AG04450 (cell line): ENCODE measurements at regions not wholly inside any gene's neighbourhood (a gene's known extent, or its start where the extent isn't known, plus 50 kb on each side); places are given as distances from the start of the nearest gene placed in this dataset.
"Not testable (repeated sequence)": the region's sequence is repeated elsewhere in the genome, so short reads cannot be mapped to it uniquely, and the experiment has no call there.

Experiments
- CTCF ChIA-PET: fragments of 300-600, 350-600 bp; formaldehyde crosslinking; extraction: SDS; loops from one replicate; lab custom pipeline; 2022; ENCODE audit warnings: antibody characterized with exemption, inconsistent platforms; lab: Charles Lee
- POLR2A ChIA-PET: fragments of 350-600 bp; formaldehyde crosslinking; extraction: SDS; loops from one replicate; lab custom pipeline; 2021; ENCODE audit warnings: antibody characterized with exemption, inconsistent platforms; lab: Yijun Ruan, JAX
- DNase-seq: peaks from one replicate; pipeline ENCODE4 v3.0.0-alpha.2; 2011; ENCODE audit warnings: low read depth, low spot score
- H3K27ac ChIP-seq: one replicate; pipeline ENCODE4 v1.5.1; 2012; ENCODE audit warnings: low read depth, low read length, control low read depth
- H3K27me3 ChIP-seq: one replicate; pipeline ENCODE4 v1.6.0; 2012; ENCODE audit warnings: low read length; ENCODE audit not compliant: control insufficient read depth, insufficient read depth
- H3K4me3 ChIP-seq: 2 replicates; pipeline ENCODE4 v1.5.1; 2011; ENCODE audit warnings: mild to moderate bottlenecking, low read depth, low read length, control low read depth
- H3K9me3 ChIP-seq: 2 replicates; pipeline ENCODE4 v1.5.1; 2012; ENCODE audit warnings: low read length; ENCODE audit not compliant: control insufficient read depth, insufficient read depth
- CTCF ChIP-seq: IDR thresholded peaks from 2 replicates; pipeline ENCODE4 v1.5.1; 2011; ENCODE audit warnings: low read depth, low read length, control low read depth, inconsistent platforms

- Histone ChIP-seq H3K9me3 (no peaks in the 10 kb centered on the region), H3K4me3 (no peak overlapping the region), H3K27ac (no peak overlapping the region), H3K27me3 (no peaks in the 10 kb centered on the region)
- DNase-seq: no peak
- ChIA-PET CTCF (no interaction called here), POLR2A (no interaction called here)
- no peak for TF ChIP-seq CTCF
These were observed 183.0 kb upstream of the CAND1 start for GRCh38 chr12:67086116-67086515.

- TF ChIP-seq CTCF: no peak
- no peak overlapping the region for H3K4me3 ChIP-seq
- POLR2A ChIA-PET: no interaction called here
- H3K27ac ChIP-seq: no peak overlapping the region
- no peaks in the 10 kb centered on the region for H3K9me3 ChIP-seq
- H3K27me3 ChIP-seq: no peaks in the 10 kb centered on the region
- no peak for DNase-seq
- CTCF ChIA-PET: no interaction called here
These were observed 180.6 kb upstream of the CAND1 start for GRCh38 chr12:67088401-67089118.

- Histone ChIP-seq H3K4me3 (no peak overlapping the region), H3K9me3 (no peaks in the 10 kb centered on the region), H3K27ac (no peak overlapping the region), H3K27me3 (no peaks in the 10 kb centered on the region)
- ChIA-PET CTCF (no interaction called here), POLR2A (no interaction called here)
- DNase-seq: no peak
- no peak for TF ChIP-seq CTCF
These were observed 178.0 kb upstream of the CAND1 start for GRCh38 chr12:67091204-67091603.

GRCh38 chr12:67091678-67092077 lies 177.5 kb upstream of the CAND1 start:
- no peak for DNase-seq
- Histone ChIP-seq H3K4me3 (no peak overlapping the region), H3K27ac (no peak overlapping the region), H3K9me3 (no peaks in the 10 kb centered on the region), H3K27me3 (no peaks in the 10 kb centered on the region)
- TF ChIP-seq CTCF: no peak
- ChIA-PET CTCF (interaction anchor here (0.6 kb wide), 1 partner anchor 50 kb away, joined by 5 read pairs; no protein-coding TSS in a partner anchor), POLR2A (no interaction called here)

GRCh38 chr12:67092934-67093333 lies 176.2 kb upstream of the CAND1 start:
- POLR2A ChIA-PET, CTCF ChIA-PET, DNase-seq, H3K27me3 ChIP-seq, H3K27ac ChIP-seq, H3K9me3 ChIP-seq, H3K4me3 ChIP-seq: not testable (repeated sequence)
